ENCODE measurements at regions not wholly inside any gene's neighbourhood (a gene's known extent, or its start where the extent isn't known, plus 50 kb on each side); places are given as distances from the start of the nearest gene placed in this dataset.

GRCh38 chr5:172505845-172506244 is 51.5 kb upstream of the SH3PXD2B start:
- intact Hi-C loops (cut with DNase I): no loop called here
- no peak overlapping the region for H3K4me3 ChIP-seq (replicated peaks in 1 of 3)
- H3K27ac ChIP-seq: no peak overlapping the region
- TF ChIP-seq POLR2A (IDR thresholded peaks at IDR 0.05): no peak
- no peak for TF ChIP-seq CTCF (IDR thresholded peaks at IDR 0.05)
- no peaks in the 10 kb centered on the region for H3K9me3 ChIP-seq
- H3K27me3 ChIP-seq: no peaks in the 10 kb centered on the region
- 68 to 71% methylated on average over 7 of the region's 7 CpGs for WGBS, 2 donors
- peaks cover 0 to 3% of the 10 kb centered on the region in 2 donors for H3K4me1 ChIP-seq
- no peaks in the 10 kb centered on the region for H3K36me3 ChIP-seq
- no peak for DNase-seq

- intact Hi-C loops (cut with DNase I): no loop called here
- Histone ChIP-seq H3K4me1 (peaks cover 0 to 3% of the 10 kb centered on the region in 2 donors), H3K36me3 (no peaks in the 10 kb centered on the region), H3K9me3 (no peaks in the 10 kb centered on the region), H3K27me3 (no peaks in the 10 kb centered on the region), H3K4me3 (replicated peaks in 1 of 3) (no peak overlapping the region), H3K27ac (no peak overlapping the region)
- WGBS, 2 donors: 80 to 84% methylated on average over 8 of the region's 8 CpGs
- no peak for DNase-seq
- TF ChIP-seq POLR2A (IDR thresholded peaks at IDR 0.05) (no peak), CTCF (IDR thresholded peaks at IDR 0.05) (no peak)
Measured at GRCh38 chr5:172505403-172505759, 51.1 kb upstream of the SH3PXD2B start.

- H3K27ac ChIP-seq: no peak overlapping the region
Measured at GRCh38 chr5:172504701-172505402, 50.5 kb upstream of the SH3PXD2B start.

GRCh38 chr5:172503925-172504700 is 49.8 kb upstream of the SH3PXD2B start:
- Histone ChIP-seq H3K36me3 (no peaks in the 10 kb centered on the region), H3K27ac (no peak overlapping the region), H3K4me1 (peaks cover 0 to 3% of the 10 kb centered on the region in 2 donors), H3K9me3 (no peaks in the 10 kb centered on the region), H3K27me3 (no peaks in the 10 kb centered on the region), H3K4me3 (replicated peaks in 1 of 3) (no peak overlapping the region)
- intact Hi-C loops (cut with DNase I): no loop called here
- TF ChIP-seq CTCF (IDR thresholded peaks at IDR 0.05) (no peak), POLR2A (IDR thresholded peaks at IDR 0.05) (no peak)
- WGBS, 2 donors: 74 to 77% methylated on average over 9 to 10 of the region's 10 CpGs
- no peak for DNase-seq

More at GRCh38 chr5:172504701-172505402, 50.5 kb upstream of the SH3PXD2B start:
- intact Hi-C loops (cut with DNase I): no loop called here
- H3K9me3 ChIP-seq: no peaks in the 10 kb centered on the region
- no peak overlapping the region for H3K4me3 ChIP-seq (replicated peaks in 1 of 3)
- no peaks in the 10 kb centered on the region for H3K36me3 ChIP-seq
- peaks cover 0 to 3% of the 10 kb centered on the region in 2 donors for H3K4me1 ChIP-seq
- H3K27me3 ChIP-seq: no peaks in the 10 kb centered on the region
- no peak for DNase-seq
- 70 to 80% methylated on average over 4 of the region's 4 CpGs for WGBS, 2 donors
- TF ChIP-seq CTCF (IDR thresholded peaks at IDR 0.05): no peak
- no peak for TF ChIP-seq POLR2A (IDR thresholded peaks at IDR 0.05)
